Posterior cingulate gyrus (tissue), 11 donors: ENCODE measurements at regions not wholly inside any gene's neighbourhood (a gene's known extent, or its start where the extent isn't known, plus 50 kb on each side); places are given as distances from the start of the nearest gene placed in this dataset.

Experiments
- DNase-seq, 10 donors: peaks; one replicate each; pipeline versions ENCODE4 v3.0.0 to v3.0.0-alpha.2; 2020 to 2021; ENCODE audit warnings: mixed read lengths in 3 of 10
- intact Hi-C: fragments of 100-400 bp; cut with DNase I; formaldehyde crosslinking; loops from one replicate; pipeline ENCODE4 v1.15.1; 2023

- no peak for DNase-seq
- intact Hi-C loops: no loop called here
Observed at GRCh38 chr6:3510178-3510577, 53.3 kb upstream of the SLC22A23 start.

- DNase-seq: no peak
- intact Hi-C loops: no loop called here
Observed at GRCh38 chr6:3509336-3509735, 52.5 kb upstream of the SLC22A23 start.

- DNase-seq: no peak
- intact Hi-C loops: no loop called here
Observed at GRCh38 chr6:3506751-3507383, 50.0 kb upstream of the SLC22A23 start.
